ENCODE measurements at regions not wholly inside any gene's neighbourhood (a gene's known extent, or its start where the extent isn't known, plus 50 kb on each side); places are given as distances from the start of the nearest gene placed in this dataset.

GRCh38 chr2:129112181-129112580, 793.5 kb upstream of the HS6ST1 start:
- no peak for DNase-seq (ENCODE audit: low read depth in 2 of 2)

GRCh38 chr2:129113776-129114175, 795.1 kb upstream of the HS6ST1 start:
- DNase-seq (ENCODE audit: low read depth in 2 of 2), result no peak

GRCh38 chr2:129117434-129117833, 798.8 kb upstream of the HS6ST1 start:
- no peak for DNase-seq (ENCODE audit: low read depth in 2 of 2)

- no peak for DNase-seq (ENCODE audit: low read depth in 2 of 2)
Measured at GRCh38 chr2:129118296-129118695, 799.6 kb upstream of the HS6ST1 start.

- DNase-seq (ENCODE audit: low read depth in 2 of 2), result no peak
Measured at GRCh38 chr2:129129087-129129486, 810.4 kb upstream of the HS6ST1 start.

GRCh38 chr2:129133692-129134641, 815.3 kb upstream of the HS6ST1 start:
- DNase-seq (ENCODE audit: low read depth in 2 of 2), result no peak

- DNase-seq (ENCODE audit: low read depth in 2 of 2), result no peak
Measured at GRCh38 chr2:129135017-129135416, 816.3 kb upstream of the HS6ST1 start.

GRCh38 chr2:129139380-129139779, 820.7 kb upstream of the HS6ST1 start:
- no peak for DNase-seq (ENCODE audit: low read depth in 2 of 2)

GRCh38 chr2:129142465-129142864, 823.8 kb upstream of the HS6ST1 start:
- no peak for DNase-seq (ENCODE audit: low read depth in 2 of 2)

- DNase-seq (ENCODE audit: low read depth in 2 of 2), result no peak
Measured at GRCh38 chr2:129144082-129144791, 825.6 kb upstream of the HS6ST1 start.

GRCh38 chr2:129152514-129152913, 827.0 kb upstream of the RAB6C start:
- DNase-seq (ENCODE audit: low read depth in 2 of 2), result no peak

GRCh38 chr2:129160879-129161278, 818.6 kb upstream of the RAB6C start:
- DNase-seq (ENCODE audit: low read depth in 2 of 2), result no peak

GRCh38 chr2:129164220-129164949, 815.1 kb upstream of the RAB6C start:
- no peak for DNase-seq (ENCODE audit: low read depth in 2 of 2)

GRCh38 chr2:129165006-129165405, 814.5 kb upstream of the RAB6C start:
- no peak for DNase-seq (ENCODE audit: low read depth in 2 of 2)

- no peak for DNase-seq (ENCODE audit: low read depth in 2 of 2)
Measured at GRCh38 chr2:129167456-129167855, 812.0 kb upstream of the RAB6C start.

GRCh38 chr2:129170570-129170969, 808.9 kb upstream of the RAB6C start:
- DNase-seq (ENCODE audit: low read depth in 2 of 2), result no peak

- no peak for DNase-seq (ENCODE audit: low read depth in 2 of 2)
Measured at GRCh38 chr2:129174143-129174542, 805.3 kb upstream of the RAB6C start.

- DNase-seq (ENCODE audit: low read depth in 2 of 2), result no peak
Measured at GRCh38 chr2:129175051-129175450, 804.4 kb upstream of the RAB6C start.

GRCh38 chr2:129176375-129176774, 803.1 kb upstream of the RAB6C start:
- no peak for DNase-seq (ENCODE audit: low read depth in 2 of 2)

GRCh38 chr2:129178356-129178755, 801.1 kb upstream of the RAB6C start:
- DNase-seq (ENCODE audit: low read depth in 2 of 2), result no peak

GRCh38 chr2:129179199-129179598, 800.3 kb upstream of the RAB6C start:
- no peak for DNase-seq (ENCODE audit: low read depth in 2 of 2)

GRCh38 chr2:129180124-129180716, 799.2 kb upstream of the RAB6C start:
- no peak for DNase-seq (ENCODE audit: low read depth in 2 of 2)

All from fibroblast of skin of left biceps (primary cell).